NT2/D1 (cell line): ENCODE measurements at regions not wholly inside any gene's neighbourhood (a gene's known extent, or its start where the extent isn't known, plus 50 kb on each side); places are given as distances from the start of the nearest gene placed in this dataset.

ENCODE experiments used
- SUZ12 ChIP-seq: IDR thresholded peaks from 2 replicates; pipeline ENCODE4 v1.6.1; 2011; ENCODE audit not compliant: insufficient read length, insufficient read depth; ENCODE audit errors: extremely low read depth
- YY1 ChIP-seq: IDR thresholded peaks from 2 replicates; pipeline ENCODE4 v1.6.1; 2011; ENCODE audit not compliant: insufficient read length, insufficient read depth
- ZNF274 ChIP-seq: IDR thresholded peaks from 2 replicates; pipeline ENCODE4 v1.6.1; 2011; ENCODE audit warnings: mild to moderate bottlenecking, low read depth, low read length

DNA sequence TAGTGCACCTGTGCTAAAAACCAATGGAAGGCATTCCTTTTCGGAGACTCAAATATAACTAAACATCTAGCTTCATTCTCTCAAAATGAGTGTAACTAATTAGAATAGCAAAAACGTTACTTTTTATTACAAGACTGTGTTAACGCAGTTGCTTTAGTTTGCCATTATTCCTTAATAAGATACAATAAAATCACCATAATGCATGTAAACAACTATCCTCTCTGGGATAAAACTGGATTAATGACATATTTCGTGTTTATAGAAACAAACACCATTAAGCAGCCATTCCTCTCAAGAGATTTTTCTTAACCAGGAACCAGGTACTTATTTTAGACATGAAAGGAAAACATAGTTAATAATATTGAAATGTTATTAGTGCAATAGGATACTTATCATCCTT, 512.8 kb upstream of the B3GALT2 start:
- no peak for TF ChIP-seq ZNF274
- no peak for TF ChIP-seq YY1
- no peak for TF ChIP-seq SUZ12
